IMR-90 (cell line): ENCODE measurements at regions not wholly inside any gene's neighbourhood (a gene's known extent, or its start where the extent isn't known, plus 50 kb on each side); places are given as distances from the start of the nearest gene placed in this dataset.

ENCODE experiments used
- ATAC-seq: fragments of 200-7000 bp; cut with Tn5 transposase; 2 replicates; pipeline ENCODE4 v1.9.1; 2020; ENCODE audit warnings: low read depth, mild to moderate bottlenecking, moderate library complexity
- BruUV-seq: library from RNA; stranded (reverse); fragments of 400-500 nt; replicated peaks from 2 replicates; lab custom pipeline; 2021; lab: Mats Ljungman, UMichigan
- CTCF ChIA-PET: fragments of 300-600 bp; formaldehyde crosslinking; extraction: SDS; loops from one replicate; lab custom pipeline; 2021; ENCODE audit warnings: antibody characterized with exemption; lab: Yijun Ruan, JAX
- POLR2A ChIA-PET: fragments of 300-600 bp; sonication (Branson Sonifier 250); formaldehyde crosslinking; loops from one replicate; lab custom pipeline; 2022; ENCODE audit warnings: antibody characterized with exemption; ENCODE audit not compliant: unreplicated experiment; lab: Charles Lee
- DNase-seq: peaks from one replicate; pipeline ENCODE4 v3.0.0; 2013
- H2AFZ ChIP-seq: replicated peaks from 2 replicates; pipeline ENCODE3; 2013; ENCODE audit warnings: low read length, mild to moderate bottlenecking; ENCODE audit not compliant: poor library complexity
- H2AK5ac ChIP-seq: 2 replicates; pipeline ENCODE4 v1.6.1; 2013; ENCODE audit warnings: low read depth, low read length, inconsistent platforms
- H2AK9ac ChIP-seq: replicated peaks from 2 replicates; pipeline ENCODE3; 2013; ENCODE audit warnings: mild to moderate bottlenecking, low read depth, low read length, moderate library complexity; ENCODE audit not compliant: poor library complexity
- H2BK120ac ChIP-seq: 2 replicates; pipeline ENCODE4 v1.6.1; 2013; ENCODE audit warnings: low read depth, low read length, inconsistent platforms
- H2BK15ac ChIP-seq: 3 replicates; pipeline ENCODE4 v1.6.1; 2013; ENCODE audit warnings: low read depth, low read length, inconsistent platforms
- H2BK20ac ChIP-seq: 2 replicates; pipeline ENCODE4 v1.6.1; 2013; ENCODE audit warnings: low read depth, mild to moderate bottlenecking, inconsistent platforms, low read length, moderate library complexity
- H2BK5ac ChIP-seq: 2 replicates; pipeline ENCODE4 v1.6.1; 2013; ENCODE audit warnings: mild to moderate bottlenecking, low read depth, low read length, inconsistent platforms; ENCODE audit not compliant: poor library complexity, severe bottlenecking
- H3K14ac ChIP-seq: replicated peaks from 2 replicates; pipeline ENCODE4 v1.6.1; 2013; ENCODE audit warnings: low read depth, low read length, inconsistent platforms
- H3K18ac ChIP-seq: 2 replicates; pipeline ENCODE4 v1.6.1; 2013; ENCODE audit warnings: low read depth, low read length, control low read depth
- H3K23ac ChIP-seq: 2 replicates; pipeline ENCODE4 v1.6.1; 2013; ENCODE audit warnings: low read depth, low read length, inconsistent platforms
- H3K27ac ChIP-seq: 2 replicates; pipeline ENCODE4 v1.5.1; 2013; ENCODE audit warnings: mild to moderate bottlenecking, control low read depth, low read length; ENCODE audit not compliant: insufficient read depth
- H3K27me3 ChIP-seq: 2 replicates; pipeline ENCODE4 v1.6.1; 2013; ENCODE audit warnings: low read length; ENCODE audit not compliant: control insufficient read depth, insufficient read depth
- H3K36me3 ChIP-seq: 2 replicates; pipeline ENCODE4 v1.6.1; 2013; ENCODE audit warnings: low read length, mixed read lengths; ENCODE audit not compliant: control insufficient read depth, insufficient read depth
- H3K4ac ChIP-seq: 2 replicates; pipeline ENCODE4 v1.6.1; 2013; ENCODE audit warnings: low read depth, low read length, inconsistent platforms
- H3K4me1 ChIP-seq: 2 replicates; pipeline ENCODE4 v1.6.1; 2013; ENCODE audit warnings: low read length, mixed read lengths; ENCODE audit not compliant: control insufficient read depth, insufficient read depth
- H3K4me2 ChIP-seq: 2 replicates; pipeline ENCODE4 v1.6.1; 2013; ENCODE audit warnings: low read depth, mild to moderate bottlenecking, control low read depth, low read length, moderate library complexity
- H3K4me3 ChIP-seq: 2 replicates; pipeline ENCODE4 v1.5.1; 2013; ENCODE audit warnings: low read depth, mild to moderate bottlenecking, control low read depth, low read length, moderate library complexity; ENCODE audit not compliant: insufficient read depth
- H3K56ac ChIP-seq: 2 replicates; pipeline ENCODE4 v1.6.1; 2013; ENCODE audit warnings: low read length, inconsistent platforms; ENCODE audit not compliant: insufficient read depth; ENCODE audit errors: extremely low read depth
- H3K79me1 ChIP-seq, 2 experiments: 2 replicates each; pipeline ENCODE4 v1.6.1; 2013; ENCODE audit warnings: low read length in 2 of 2, inconsistent platforms in 1 of 2, low read depth in 1 of 2
- H3K9ac ChIP-seq: 2 replicates; pipeline ENCODE4 v1.6.1; 2013; ENCODE audit warnings: low read depth, low read length, control low read depth
- H3K9me1 ChIP-seq: 2 replicates; pipeline ENCODE4 v1.6.1; 2013; ENCODE audit warnings: low read length, inconsistent platforms; ENCODE audit not compliant: insufficient read depth
- H3K9me3 ChIP-seq: 2 replicates; pipeline ENCODE4 v1.6.1; 2013; ENCODE audit warnings: low read length; ENCODE audit not compliant: control insufficient read depth, insufficient read depth
- H4K20me1 ChIP-seq: 2 replicates; pipeline ENCODE4 v1.6.1; 2013; ENCODE audit warnings: low read length, inconsistent platforms; ENCODE audit not compliant: insufficient read depth
- H4K5ac ChIP-seq: 2 replicates; pipeline ENCODE4 v1.6.1; 2013; ENCODE audit warnings: mild to moderate bottlenecking, low read depth, low read length, control low read depth
- H4K8ac ChIP-seq, 2 experiments: 2 replicates each; pipeline ENCODE4 v1.6.1; 2013; ENCODE audit warnings: low read depth in 2 of 2, low read length in 2 of 2, control low read depth in 1 of 2, inconsistent platforms in 1 of 2
- H4K91ac ChIP-seq: 2 replicates; pipeline ENCODE4 v1.6.1; 2013; ENCODE audit warnings: low read depth, low read length, inconsistent platforms; ENCODE audit not compliant: insufficient read depth
- BHLHE40 ChIP-seq: fragments of 150-350 bp; IDR thresholded peaks from 2 replicates; pipeline ENCODE4 v1.6.1; 2016; ENCODE audit warnings: mild to moderate bottlenecking, low read depth, low read length
- CHD1 ChIP-seq: IDR thresholded peaks from 2 replicates; pipeline ENCODE4 v1.6.1; 2012; ENCODE audit warnings: low read depth, low read length, improper control_type of control experiment
- FOS ChIP-seq: fragments of 150-350 bp; IDR thresholded peaks from 2 replicates; pipeline ENCODE4 v1.6.1; 2016; ENCODE audit warnings: low read depth, low read length
- MAFK ChIP-seq: IDR thresholded peaks from 2 replicates; pipeline ENCODE4 v1.6.1; 2012; ENCODE audit warnings: low read depth, low read length, improper control_type of control experiment
- MXI1 ChIP-seq: IDR thresholded peaks from 2 replicates; pipeline ENCODE4 v1.6.1; 2012; ENCODE audit warnings: low read depth, mild to moderate bottlenecking, low read length, moderate library complexity, borderline replicate concordance
- NFE2L2 ChIP-seq: fragments of 150-350 bp; IDR thresholded peaks from 2 replicates; pipeline ENCODE4 v1.6.1; 2016; ENCODE audit warnings: low read depth, mild to moderate bottlenecking, low read length
- POLR2A ChIP-seq: IDR thresholded peaks from 2 replicates; pipeline ENCODE4 v1.6.1; 2012; ENCODE audit warnings: mild to moderate bottlenecking, low read depth, low read length
- WGBS, 2 experiments: methylation state at CpG; one replicate each; pipeline versions ENCODE4 v1.1.5 to v1.1.7; 2013; ENCODE audit warnings: missing lambda C conversion rate in 2 of 2; ENCODE audit not compliant: insufficient read length in 1 of 2; ENCODE audit errors: extremely low coverage in 2 of 2; 5-methylcytosine and 5-hydroxymethylcytosine counted together
- dilution Hi-C: fragments of 300-500 bp; cut with HindIII; formaldehyde crosslinking; loops from one replicate; pipeline ENCODE4 v1.14.3; 2018; ENCODE audit warnings: low sequenced_read_pairs; ENCODE audit not compliant: unreplicated experiment
- in situ Hi-C: fragments of 300-500 bp; cut with MboI; formaldehyde crosslinking; loops from 3 replicates; pipeline ENCODE4 v1.14.3; 2019; ENCODE audit warnings: low sequenced_read_pairs, inconsistent platforms, mixed read lengths
- intact Hi-C: fragments of 100-400 bp; cut with micrococcal nuclease; formaldehyde crosslinking; loops from 2 replicates; pipeline ENCODE4 v1.10.0; 2022

DNA sequence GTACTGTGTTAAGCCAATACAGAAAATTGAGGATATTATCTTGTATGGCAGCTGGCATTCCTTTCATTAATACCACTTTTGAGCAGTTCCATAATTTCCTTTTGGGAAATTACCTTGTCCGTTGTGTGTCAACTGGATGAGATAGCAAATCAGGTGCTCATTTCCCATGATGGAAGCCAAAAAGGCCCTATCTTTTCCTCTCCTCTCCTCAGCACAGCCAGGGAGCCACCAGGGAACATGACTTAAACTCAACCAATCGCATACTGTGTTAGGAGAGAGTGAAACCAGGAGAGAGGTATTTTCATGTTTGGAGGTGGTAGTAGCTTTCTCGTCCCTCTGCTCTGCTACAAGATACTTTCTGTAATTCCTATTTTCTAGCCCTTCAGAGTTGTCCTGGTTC, 96.1 kb upstream of the TOX3 start:
- in situ Hi-C loops = no loop called here
- intact Hi-C loops = no loop called here

More for the DNA sequence above, 96.1 kb upstream of the TOX3 start:
- no peak overlapping the region for H3K4ac ChIP-seq
- no peaks in the 10 kb centered on the region for H3K9me1 ChIP-seq
- no peak overlapping the region for H3K4me3 ChIP-seq
- no peak overlapping the region for H2AFZ ChIP-seq
- H3K27me3 ChIP-seq = no peaks in the 10 kb centered on the region
- dilution Hi-C loops = no loop called here
- POLR2A ChIA-PET = no interaction called here
- H4K91ac ChIP-seq = no peak overlapping the region
- H3K9ac ChIP-seq = no peak overlapping the region
- no peaks in the 10 kb centered on the region for H3K36me3 ChIP-seq
- H2AK9ac ChIP-seq = no peak overlapping the region
- H2BK20ac ChIP-seq = no peak overlapping the region
- H3K14ac ChIP-seq = no peak overlapping the region
- no peaks in the 10 kb centered on the region for H4K20me1 ChIP-seq
- no peak overlapping the region for H3K23ac ChIP-seq
- peaks cover 14% of the 10 kb centered on the region for H3K9me3 ChIP-seq
- H3K18ac ChIP-seq = no peak overlapping the region
- H4K5ac ChIP-seq = no peak overlapping the region
- H3K79me1 ChIP-seq = no peaks in the 10 kb centered on the region
- H2BK120ac ChIP-seq = no peak overlapping the region
- no peak overlapping the region for H3K56ac ChIP-seq
- H3K27ac ChIP-seq = no peak overlapping the region
- no peak overlapping the region for H2AK5ac ChIP-seq
- no peak overlapping the region for H2BK5ac ChIP-seq
- TF ChIP-seq MXI1 (no peak), POLR2A (no peak), MAFK (no peak), CHD1 (no peak), FOS (no peak), BHLHE40 (no peak), NFE2L2 (no peak)
- no peak overlapping the region for H4K8ac ChIP-seq
- no peak overlapping the region for H2BK15ac ChIP-seq
- CTCF ChIA-PET = no interaction called here
- no TSS peak for BruUV-seq
- no peak overlapping the region for H3K4me2 ChIP-seq
- no peaks in the 10 kb centered on the region for H3K4me1 ChIP-seq
- no peak for ATAC-seq
- no CpG with 5 or more reads among the region's 3 CpGs for WGBS, 2 experiments
- no peak for DNase-seq
